Erythroblast (primary cell): ENCODE measurements at regions not wholly inside any gene's neighbourhood (a gene's known extent, or its start where the extent isn't known, plus 50 kb on each side); places are given as distances from the start of the nearest gene placed in this dataset.

ENCODE experiments used
- GATA1 ChIP-seq: IDR thresholded peaks from 2 replicates; pipeline ENCODE4 v1.6.1; 2011; ENCODE audit warnings: low read depth, mild to moderate bottlenecking, control low read depth, low read length, moderate library complexity
- POLR2A ChIP-seq: IDR thresholded peaks from 2 replicates; pipeline ENCODE4 v1.6.1; 2011; ENCODE audit warnings: mild to moderate bottlenecking, low read length

DNA sequence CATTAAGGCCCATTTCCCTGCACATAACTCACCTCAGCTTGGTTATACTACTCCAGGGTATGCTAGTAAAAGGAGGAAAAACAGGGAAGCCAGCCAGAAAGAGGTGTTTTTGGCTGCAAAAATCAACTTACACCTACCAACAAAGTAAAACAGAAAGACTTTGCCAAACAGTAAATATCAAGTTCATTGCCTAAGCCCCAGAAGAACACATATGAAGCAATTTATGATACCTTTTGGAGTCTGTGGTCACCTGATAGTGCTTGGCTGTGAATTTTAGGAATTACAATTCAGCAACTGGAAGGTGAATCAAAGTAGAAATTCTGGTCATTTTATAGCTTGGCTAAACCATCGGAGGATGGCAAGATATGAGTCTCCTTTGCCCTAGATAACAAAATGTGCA is 463.7 kb upstream of the CLINT1 start:
- TF ChIP-seq GATA1 (no peak), POLR2A (no peak)
